ENCODE measurements at regions not wholly inside any gene's neighbourhood (a gene's known extent, or its start where the extent isn't known, plus 50 kb on each side); places are given as distances from the start of the nearest gene placed in this dataset.

DNA sequence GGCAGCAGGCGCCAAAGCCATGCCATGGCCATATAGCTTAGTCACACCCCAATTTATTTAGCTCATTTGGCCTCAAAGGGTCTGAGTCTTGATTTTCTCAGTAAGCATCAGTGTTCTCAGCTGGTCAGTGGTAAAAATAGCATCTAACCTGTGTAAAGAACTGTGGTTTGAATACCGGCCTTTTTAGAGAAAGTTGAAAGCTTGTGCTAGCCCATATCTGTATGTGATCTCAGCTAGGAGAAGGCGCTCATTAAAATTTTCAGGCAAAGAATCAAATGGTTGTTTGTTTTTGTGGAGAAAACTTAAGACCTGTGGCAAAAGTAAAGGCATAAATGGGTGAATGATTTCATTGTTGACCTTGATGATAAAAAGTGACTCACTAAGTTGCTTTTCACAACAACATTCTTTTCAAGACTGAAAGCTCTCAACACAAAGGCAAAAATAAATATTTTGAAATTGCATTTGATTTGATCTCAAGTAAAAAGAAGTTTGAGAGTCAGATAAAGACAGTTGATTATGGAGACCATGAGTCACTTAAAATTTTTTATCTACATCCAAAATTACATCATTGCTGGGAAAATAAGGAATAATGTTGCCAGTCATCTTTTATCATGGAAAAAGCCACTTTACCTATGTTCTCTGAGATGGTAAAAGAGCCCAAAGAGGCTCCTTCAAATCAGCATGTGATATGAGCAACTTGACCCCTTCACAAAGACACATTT, 128.5 kb upstream of the RGS6 start:
- Histone ChIP-seq H3K9ac (ENCODE audit: insufficient read depth in 1 of 2, low read depth in 2 of 2, low read length in 2 of 2) (no peak overlapping the region), H3K27me3 (ENCODE audit: control insufficient read depth in 2 of 2, insufficient read depth in 2 of 2, low read length in 2 of 2) (no peaks in the 10 kb centered on the region; a peak in 1 of 5 replicates), H3K9me3 (replicated peaks; ENCODE audit: control insufficient read depth, insufficient read depth, low read depth, low read length) (no peaks in the 10 kb centered on the region), H3K9me1 (ENCODE audit: control insufficient read depth, insufficient read depth, low read length) (no peaks in the 10 kb centered on the region), H3K4me1 (replicated peaks in 1 of 2; ENCODE audit: control insufficient read depth in 2 of 2, insufficient read depth in 2 of 2, low read length in 2 of 2) (no peaks in the 10 kb centered on the region), H3K36me3 (ENCODE audit: control insufficient read depth, insufficient read depth, low read length) (no peaks in the 10 kb centered on the region), H4K20me1 (replicated peaks; ENCODE audit: control insufficient read depth, insufficient read depth, low read length) (no peaks in the 10 kb centered on the region), H3K79me2 (ENCODE audit: control insufficient read depth, insufficient read depth, low read length) (no peaks in the 10 kb centered on the region), H3K4me3 (no peak overlapping the region), H3K27ac (ENCODE audit: extremely low read depth, low read depth, low read length) (no peak overlapping the region), H3K4me2 (ENCODE audit: insufficient read depth, low read length) (no peak overlapping the region), H2AFZ (ENCODE audit: low read depth, low read length) (no peak overlapping the region)
- CTCF ChIA-PET (ENCODE audit: low intra/inter-chr PET ratio): no interaction called here
- ATAC-seq (no peak), DNase-seq (ENCODE audit: extremely low read depth in 1 of 4, low spot score in 3 of 4) (no peak), FAIRE-seq (no peak)
- BruUV-seq (replicated peaks): no TSS peak
- in situ Hi-C loops (cut with MboI): no loop called here
- POLR2A ChIA-PET: no interaction called here
- intact Hi-C loops (cut with micrococcal nuclease): no loop called here
- WGBS (ENCODE audit: insufficient coverage, low coverage, missing lambda C conversion rate): 0% methylated on average over 3 of the region's 3 CpGs
- TF ChIP-seq CHD1 (IDR thresholded peaks at IDR 0.05; ENCODE audit: low read length) (no peak), NR3C1 (CRISPR knock-in tag; IDR thresholded peaks at IDR 0.05) (no peak), ZNF239 (CRISPR knock-in tag; IDR thresholded peaks at IDR 0.05) (no peak), LCOR (CRISPR knock-in tag; IDR thresholded peaks at IDR 0.05) (no peak), NR2F6 (CRISPR knock-in tag; IDR thresholded peaks at IDR 0.05) (no peak), ZBED1 (IDR thresholded peaks at IDR 0.05) (no peak), MYBL2 (IDR thresholded peaks at IDR 0.05; ENCODE audit: low read depth) (no peak), MYBL2 (CRISPR knock-in tag; IDR thresholded peaks at IDR 0.05; ENCODE audit: borderline replicate concordance) (no peak), THRAP3 (IDR thresholded peaks at IDR 0.05; ENCODE audit: borderline replicate concordance) (no peak), MBD2 (IDR thresholded peaks at IDR 0.05; ENCODE audit: borderline replicate concordance, low read depth) (no peak)
- TF ChIP-seq, protein P1, sequence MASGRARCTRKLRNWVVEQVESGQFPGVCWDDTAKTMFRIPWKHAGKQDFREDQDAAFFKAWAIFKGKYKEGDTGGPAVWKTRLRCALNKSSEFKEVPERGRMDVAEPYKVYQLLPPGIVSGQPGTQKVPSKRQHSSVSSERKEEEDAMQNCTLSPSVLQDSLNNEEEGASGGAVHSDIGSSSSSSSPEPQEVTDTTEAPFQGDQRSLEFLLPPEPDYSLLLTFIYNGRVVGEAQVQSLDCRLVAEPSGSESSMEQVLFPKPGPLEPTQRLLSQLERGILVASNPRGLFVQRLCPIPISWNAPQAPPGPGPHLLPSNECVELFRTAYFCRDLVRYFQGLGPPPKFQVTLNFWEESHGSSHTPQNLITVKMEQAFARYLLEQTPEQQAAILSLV (tag; IDR thresholded peaks at IDR 0.05): no peak
- TF ChIP-seq, protein P2, sequence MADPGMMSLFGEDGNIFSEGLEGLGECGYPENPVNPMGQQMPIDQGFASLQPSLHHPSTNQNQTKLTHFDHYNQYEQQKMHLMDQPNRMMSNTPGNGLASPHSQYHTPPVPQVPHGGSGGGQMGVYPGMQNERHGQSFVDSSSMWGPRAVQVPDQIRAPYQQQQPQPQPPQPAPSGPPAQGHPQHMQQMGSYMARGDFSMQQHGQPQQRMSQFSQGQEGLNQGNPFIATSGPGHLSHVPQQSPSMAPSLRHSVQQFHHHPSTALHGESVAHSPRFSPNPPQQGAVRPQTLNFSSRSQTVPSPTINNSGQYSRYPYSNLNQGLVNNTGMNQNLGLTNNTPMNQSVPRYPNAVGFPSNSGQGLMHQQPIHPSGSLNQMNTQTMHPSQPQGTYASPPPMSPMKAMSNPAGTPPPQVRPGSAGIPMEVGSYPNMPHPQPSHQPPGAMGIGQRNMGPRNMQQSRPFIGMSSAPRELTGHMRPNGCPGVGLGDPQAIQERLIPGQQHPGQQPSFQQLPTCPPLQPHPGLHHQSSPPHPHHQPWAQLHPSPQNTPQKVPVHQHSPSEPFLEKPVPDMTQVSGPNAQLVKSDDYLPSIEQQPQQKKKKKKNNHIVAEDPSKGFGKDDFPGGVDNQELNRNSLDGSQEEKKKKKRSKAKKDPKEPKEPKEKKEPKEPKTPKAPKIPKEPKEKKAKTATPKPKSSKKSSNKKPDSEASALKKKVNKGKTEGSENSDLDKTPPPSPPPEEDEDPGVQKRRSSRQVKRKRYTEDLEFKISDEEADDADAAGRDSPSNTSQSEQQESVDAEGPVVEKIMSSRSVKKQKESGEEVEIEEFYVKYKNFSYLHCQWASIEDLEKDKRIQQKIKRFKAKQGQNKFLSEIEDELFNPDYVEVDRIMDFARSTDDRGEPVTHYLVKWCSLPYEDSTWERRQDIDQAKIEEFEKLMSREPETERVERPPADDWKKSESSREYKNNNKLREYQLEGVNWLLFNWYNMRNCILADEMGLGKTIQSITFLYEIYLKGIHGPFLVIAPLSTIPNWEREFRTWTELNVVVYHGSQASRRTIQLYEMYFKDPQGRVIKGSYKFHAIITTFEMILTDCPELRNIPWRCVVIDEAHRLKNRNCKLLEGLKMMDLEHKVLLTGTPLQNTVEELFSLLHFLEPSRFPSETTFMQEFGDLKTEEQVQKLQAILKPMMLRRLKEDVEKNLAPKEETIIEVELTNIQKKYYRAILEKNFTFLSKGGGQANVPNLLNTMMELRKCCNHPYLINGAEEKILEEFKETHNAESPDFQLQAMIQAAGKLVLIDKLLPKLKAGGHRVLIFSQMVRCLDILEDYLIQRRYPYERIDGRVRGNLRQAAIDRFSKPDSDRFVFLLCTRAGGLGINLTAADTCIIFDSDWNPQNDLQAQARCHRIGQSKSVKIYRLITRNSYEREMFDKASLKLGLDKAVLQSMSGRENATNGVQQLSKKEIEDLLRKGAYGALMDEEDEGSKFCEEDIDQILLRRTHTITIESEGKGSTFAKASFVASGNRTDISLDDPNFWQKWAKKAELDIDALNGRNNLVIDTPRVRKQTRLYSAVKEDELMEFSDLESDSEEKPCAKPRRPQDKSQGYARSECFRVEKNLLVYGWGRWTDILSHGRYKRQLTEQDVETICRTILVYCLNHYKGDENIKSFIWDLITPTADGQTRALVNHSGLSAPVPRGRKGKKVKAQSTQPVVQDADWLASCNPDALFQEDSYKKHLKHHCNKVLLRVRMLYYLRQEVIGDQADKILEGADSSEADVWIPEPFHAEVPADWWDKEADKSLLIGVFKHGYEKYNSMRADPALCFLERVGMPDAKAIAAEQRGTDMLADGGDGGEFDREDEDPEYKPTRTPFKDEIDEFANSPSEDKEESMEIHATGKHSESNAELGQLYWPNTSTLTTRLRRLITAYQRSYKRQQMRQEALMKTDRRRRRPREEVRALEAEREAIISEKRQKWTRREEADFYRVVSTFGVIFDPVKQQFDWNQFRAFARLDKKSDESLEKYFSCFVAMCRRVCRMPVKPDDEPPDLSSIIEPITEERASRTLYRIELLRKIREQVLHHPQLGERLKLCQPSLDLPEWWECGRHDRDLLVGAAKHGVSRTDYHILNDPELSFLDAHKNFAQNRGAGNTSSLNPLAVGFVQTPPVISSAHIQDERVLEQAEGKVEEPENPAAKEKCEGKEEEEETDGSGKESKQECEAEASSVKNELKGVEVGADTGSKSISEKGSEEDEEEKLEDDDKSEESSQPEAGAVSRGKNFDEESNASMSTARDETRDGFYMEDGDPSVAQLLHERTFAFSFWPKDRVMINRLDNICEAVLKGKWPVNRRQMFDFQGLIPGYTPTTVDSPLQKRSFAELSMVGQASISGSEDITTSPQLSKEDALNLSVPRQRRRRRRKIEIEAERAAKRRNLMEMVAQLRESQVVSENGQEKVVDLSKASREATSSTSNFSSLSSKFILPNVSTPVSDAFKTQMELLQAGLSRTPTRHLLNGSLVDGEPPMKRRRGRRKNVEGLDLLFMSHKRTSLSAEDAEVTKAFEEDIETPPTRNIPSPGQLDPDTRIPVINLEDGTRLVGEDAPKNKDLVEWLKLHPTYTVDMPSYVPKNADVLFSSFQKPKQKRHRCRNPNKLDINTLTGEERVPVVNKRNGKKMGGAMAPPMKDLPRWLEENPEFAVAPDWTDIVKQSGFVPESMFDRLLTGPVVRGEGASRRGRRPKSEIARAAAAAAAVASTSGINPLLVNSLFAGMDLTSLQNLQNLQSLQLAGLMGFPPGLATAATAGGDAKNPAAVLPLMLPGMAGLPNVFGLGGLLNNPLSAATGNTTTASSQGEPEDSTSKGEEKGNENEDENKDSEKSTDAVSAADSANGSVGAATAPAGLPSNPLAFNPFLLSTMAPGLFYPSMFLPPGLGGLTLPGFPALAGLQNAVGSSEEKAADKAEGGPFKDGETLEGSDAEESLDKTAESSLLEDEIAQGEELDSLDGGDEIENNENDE (IDR thresholded peaks at IDR 0.05; ENCODE audit: low read depth, low read length): no peak

Data from K562 (cell line).